ENCODE measurements at regions not wholly inside any gene's neighbourhood (a gene's known extent, or its start where the extent isn't known, plus 50 kb on each side); places are given as distances from the start of the nearest gene placed in this dataset.

DNA sequence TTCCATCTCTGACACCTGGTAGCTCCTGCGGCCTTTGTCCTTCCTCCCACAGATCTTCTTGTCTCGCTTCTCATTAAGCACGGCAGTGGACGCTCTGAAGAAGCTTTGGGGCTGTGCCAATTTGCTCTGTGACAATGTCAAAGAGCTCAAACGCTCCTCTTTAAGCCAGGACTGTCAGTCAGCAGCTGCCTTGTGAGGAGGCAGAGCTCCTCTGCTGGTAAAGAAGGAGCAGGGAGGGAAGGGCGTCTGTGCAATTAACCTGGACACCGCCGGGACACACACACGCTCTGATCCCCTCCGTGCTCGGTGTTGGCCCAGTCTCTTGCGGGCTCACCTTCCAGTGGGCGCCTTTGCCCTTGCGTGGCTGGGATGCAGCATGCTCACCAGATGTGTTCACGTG, 373.9 kb downstream of the BRD1 start:
- TF ChIP-seq, protein P1, sequence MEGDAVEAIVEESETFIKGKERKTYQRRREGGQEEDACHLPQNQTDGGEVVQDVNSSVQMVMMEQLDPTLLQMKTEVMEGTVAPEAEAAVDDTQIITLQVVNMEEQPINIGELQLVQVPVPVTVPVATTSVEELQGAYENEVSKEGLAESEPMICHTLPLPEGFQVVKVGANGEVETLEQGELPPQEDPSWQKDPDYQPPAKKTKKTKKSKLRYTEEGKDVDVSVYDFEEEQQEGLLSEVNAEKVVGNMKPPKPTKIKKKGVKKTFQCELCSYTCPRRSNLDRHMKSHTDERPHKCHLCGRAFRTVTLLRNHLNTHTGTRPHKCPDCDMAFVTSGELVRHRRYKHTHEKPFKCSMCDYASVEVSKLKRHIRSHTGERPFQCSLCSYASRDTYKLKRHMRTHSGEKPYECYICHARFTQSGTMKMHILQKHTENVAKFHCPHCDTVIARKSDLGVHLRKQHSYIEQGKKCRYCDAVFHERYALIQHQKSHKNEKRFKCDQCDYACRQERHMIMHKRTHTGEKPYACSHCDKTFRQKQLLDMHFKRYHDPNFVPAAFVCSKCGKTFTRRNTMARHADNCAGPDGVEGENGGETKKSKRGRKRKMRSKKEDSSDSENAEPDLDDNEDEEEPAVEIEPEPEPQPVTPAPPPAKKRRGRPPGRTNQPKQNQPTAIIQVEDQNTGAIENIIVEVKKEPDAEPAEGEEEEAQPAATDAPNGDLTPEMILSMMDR (conservative IDR thresholded peaks at IDR 0.05; ENCODE audit: low read depth, low read length), result no peak
- TF ChIP-seq RCOR1 (IDR thresholded peaks at IDR 0.05; ENCODE audit: insufficient replicate concordance, low read length) (no peak), POLR2A (IDR thresholded peaks at IDR 0.05; ENCODE audit: low read depth, low read length) (no peak), MAFK (IDR thresholded peaks at IDR 0.05; ENCODE audit: low read depth, low read length) (no peak), BHLHE40 (IDR thresholded peaks at IDR 0.05; ENCODE audit: low read depth, low read length) (no peak), MXI1 (IDR thresholded peaks at IDR 0.05; ENCODE audit: borderline replicate concordance, low read depth, low read length) (no peak), RAD21 (IDR thresholded peaks at IDR 0.05; ENCODE audit: low read length) (no peak), CEBPB (IDR thresholded peaks at IDR 0.05; ENCODE audit: low read depth, low read length) (no peak), SMC3 (IDR thresholded peaks at IDR 0.05; ENCODE audit: low read depth, low read length) (no peak), NFE2L2 (IDR thresholded peaks at IDR 0.05; ENCODE audit: low read depth, low read length) (no peak), MAZ (IDR thresholded peaks at IDR 0.05; ENCODE audit: borderline replicate concordance, low read depth, low read length) (no peak), USF2 (IDR thresholded peaks at IDR 0.05; ENCODE audit: low read depth, low read length) (no peak), FOS (IDR thresholded peaks at IDR 0.05; ENCODE audit: low read depth, low read length) (no peak)
- TF ChIP-seq, protein P2, sequence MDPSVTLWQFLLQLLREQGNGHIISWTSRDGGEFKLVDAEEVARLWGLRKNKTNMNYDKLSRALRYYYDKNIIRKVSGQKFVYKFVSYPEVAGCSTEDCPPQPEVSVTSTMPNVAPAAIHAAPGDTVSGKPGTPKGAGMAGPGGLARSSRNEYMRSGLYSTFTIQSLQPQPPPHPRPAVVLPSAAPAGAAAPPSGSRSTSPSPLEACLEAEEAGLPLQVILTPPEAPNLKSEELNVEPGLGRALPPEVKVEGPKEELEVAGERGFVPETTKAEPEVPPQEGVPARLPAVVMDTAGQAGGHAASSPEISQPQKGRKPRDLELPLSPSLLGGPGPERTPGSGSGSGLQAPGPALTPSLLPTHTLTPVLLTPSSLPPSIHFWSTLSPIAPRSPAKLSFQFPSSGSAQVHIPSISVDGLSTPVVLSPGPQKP (IDR thresholded peaks at IDR 0.05; ENCODE audit: borderline replicate concordance, low read depth, low read length), result no peak

Measured in IMR-90 (cell line).